K562 (cell line): ENCODE measurements at regions not wholly inside any gene's neighbourhood (a gene's known extent, or its start where the extent isn't known, plus 50 kb on each side); places are given as distances from the start of the nearest gene placed in this dataset.

Experiments used
- ATAC-seq: fragments of 200-7000 bp; cut with Tn5 transposase; 3 replicates; pipeline ENCODE4 v1.9.1; 2020; ENCODE audit warnings: moderate library complexity
- BruUV-seq: library from RNA; stranded (reverse); fragments of 400-500 nt; replicated peaks from 2 replicates; lab custom pipeline; 2021; lab: Mats Ljungman, UMichigan
- CTCF ChIA-PET: fragments of 300-600 bp; formaldehyde crosslinking; extraction: SDS; loops from one replicate; lab custom pipeline; 2021; ENCODE audit warnings: low intra/inter-chr PET ratio; lab: Yijun Ruan, JAX
- POLR2A ChIA-PET: fragments of 300-600, 350-650 bp; sonication (Branson Sonifier 250); formaldehyde crosslinking; extraction: SDS; loops from one replicate; lab custom pipeline; 2021; ENCODE audit warnings: antibody characterized with exemption, inconsistent platforms; lab: Yijun Ruan, JAX
- DNase-seq, 4 experiments: peaks; one replicate each; pipeline versions ENCODE4 v3.0.0 to v3.0.0-alpha.2; 2011 to 2018; ENCODE audit warnings: low spot score in 3 of 4, mixed read lengths in 3 of 4; ENCODE audit errors: extremely low read depth in 1 of 4
- FAIRE-seq: peaks from 2 replicates; lab custom pipeline; 2011; peaks lifted over from hg19 to GRCh38; lab: Jason Lieb, UNC
- H2AFZ ChIP-seq: 2 replicates; pipeline ENCODE4 v1.6.0; 2011; ENCODE audit warnings: low read depth, low read length, control low read depth, inconsistent platforms
- H3K27ac ChIP-seq: fragments of 200-600 bp; 3 replicates; pipeline ENCODE4 v1.8.0; 2011; ENCODE audit warnings: low read depth, mild to moderate bottlenecking, control low read depth, inconsistent platforms, low read length, moderate library complexity, mixed read lengths; ENCODE audit errors: extremely low read depth
- H3K27me3 ChIP-seq, 2 experiments: fragments of 300-600 bp in 1 of 2; 2 replicates in 1 of 2; 3 replicates in 1 of 2; pipeline versions ENCODE4 v1.6.0 to v1.8.0; 2011; ENCODE audit warnings: inconsistent platforms in 2 of 2, low read length in 2 of 2, mild to moderate bottlenecking in 1 of 2, mixed read lengths in 1 of 2, moderate library complexity in 1 of 2; ENCODE audit not compliant: control insufficient read depth in 2 of 2, insufficient read depth in 2 of 2
- H3K36me3 ChIP-seq: fragments of 300-600 bp; 3 replicates; pipeline ENCODE4 v1.8.0; 2011; ENCODE audit warnings: mild to moderate bottlenecking, low read length, inconsistent platforms; ENCODE audit not compliant: control insufficient read depth, insufficient read depth
- H3K4me1 ChIP-seq, 2 experiments: fragments of 200-600 bp in 1 of 2; replicated peaks in 1 of 2; 2 replicates in 1 of 2; 3 replicates in 1 of 2; pipeline versions ENCODE4 v1.5.1 to v1.8.0; 2011; ENCODE audit warnings: inconsistent platforms in 2 of 2, low read length in 2 of 2, mild to moderate bottlenecking in 1 of 2, mixed read lengths in 1 of 2, moderate library complexity in 1 of 2; ENCODE audit not compliant: control insufficient read depth in 2 of 2, insufficient read depth in 2 of 2
- H3K4me2 ChIP-seq: 2 replicates; pipeline ENCODE4 v1.6.1; 2011; ENCODE audit warnings: low read length, control low read depth, inconsistent platforms, mixed read lengths; ENCODE audit not compliant: insufficient read depth
- H3K4me3 ChIP-seq: fragments of 200-600 bp; sonication (generic), shearing (Covaris generic); 2 replicates; pipeline ENCODE4 v1.5.1; 2016; ENCODE audit warnings: control low read depth, inconsistent platforms
- H3K79me2 ChIP-seq: fragments of 200-600 bp; 3 replicates; pipeline ENCODE4 v1.8.0; 2011; ENCODE audit warnings: low read length, inconsistent platforms; ENCODE audit not compliant: control insufficient read depth, insufficient read depth
- H3K9ac ChIP-seq, 2 experiments: 2 replicates each; pipeline versions ENCODE4 v1.6.0 to v1.6.1; 2011; ENCODE audit warnings: low read depth in 2 of 2, low read length in 2 of 2, control low read depth in 1 of 2, inconsistent platforms in 1 of 2, mild to moderate bottlenecking in 1 of 2, mixed read lengths in 1 of 2; ENCODE audit not compliant: insufficient read depth in 1 of 2
- H3K9me1 ChIP-seq: one replicate; pipeline ENCODE4 v1.6.0; 2011; ENCODE audit warnings: inconsistent platforms, mild to moderate bottlenecking, low read length, moderate library complexity; ENCODE audit not compliant: control insufficient read depth, insufficient read depth
- H3K9me3 ChIP-seq: replicated peaks from 2 replicates; pipeline ENCODE4 v1.5.1; 2011; ENCODE audit warnings: low read depth, low read length, inconsistent platforms; ENCODE audit not compliant: control insufficient read depth, insufficient read depth
- H4K20me1 ChIP-seq: replicated peaks from 2 replicates; pipeline ENCODE4 v1.6.1; 2011; ENCODE audit warnings: low read length, inconsistent platforms, mixed read lengths; ENCODE audit not compliant: control insufficient read depth, insufficient read depth
- CEBPG ChIP-seq, 3 experiments: fragments of 200-800 bp in 1 of 3; sonication (Bioruptor generic) in 1 of 3; sonication (generic) in 1 of 3; formaldehyde crosslinking in 1 of 3; IDR thresholded peaks in 2 of 3; conservative IDR thresholded peaks in 1 of 3; 2 replicates each; pipeline versions ENCODE4 v1.6.1 to v1.8.0; 2016 to 2022; ENCODE audit warnings: missing compliant biosample characterization in 2 of 3, missing genetic modification characterization in 2 of 3, mild to moderate bottlenecking in 1 of 3, missing genetic modification reagents in 1 of 3
- EP300 ChIP-seq: IDR thresholded peaks from 2 replicates; pipeline ENCODE4 v1.6.1; 2012; ENCODE audit warnings: low read length, improper control_type of control experiment
- GMEB1 ChIP-seq: fragments of 250-450 bp; sonication (Bioruptor Pico); IDR thresholded peaks from 2 replicates; pipeline ENCODE4 v1.4.0; 2020; ENCODE audit warnings: mild to moderate bottlenecking
- MYC ChIP-seq, 2 experiments: fragments of 250-450 bp in 1 of 2; sonication (Bioruptor Pico) in 1 of 2; IDR thresholded peaks; 2 replicates each; pipeline versions ENCODE4 v1.5.1 to v1.6.1; 2012 to 2021; ENCODE audit warnings: low read depth in 2 of 2, borderline replicate concordance in 1 of 2, improper control_type of control experiment in 1 of 2, low read length in 1 of 2, mild to moderate bottlenecking in 1 of 2, moderate library complexity in 1 of 2
- RB1 ChIP-seq: fragments of 450-650 bp; IDR thresholded peaks from 2 replicates; pipeline ENCODE4 v1.6.1; 2017; ENCODE audit warnings: low read depth, mild to moderate bottlenecking
- TCFL5 ChIP-seq: fragments of 250-450 bp; sonication (Bioruptor Pico); conservative IDR thresholded peaks from 2 replicates; pipeline ENCODE4 v1.6.1; 2021; ENCODE audit warnings: mild to moderate bottlenecking, moderate library complexity, matching md5 sums
- XRCC3 ChIP-seq: fragments of 450-650 bp; IDR thresholded peaks from 2 replicates; pipeline ENCODE4 v1.6.1; 2017; ENCODE audit warnings: mild to moderate bottlenecking, moderate library complexity
- ZBTB8A ChIP-seq: fragments of 450-650 bp; IDR thresholded peaks from 2 replicates; pipeline ENCODE4 v1.6.1; 2018; ENCODE audit warnings: mild to moderate bottlenecking, moderate library complexity; ENCODE audit not compliant: partially characterized antibody
- ZNF133 ChIP-seq: fragments of 250-450 bp; sonication (Bioruptor Pico); IDR thresholded peaks from 2 replicates; pipeline ENCODE4 v1.4.0; 2020; ENCODE audit warnings: mild to moderate bottlenecking
- WGBS: fragments of 100-300 bp; shearing (Covaris generic); methylation state at CpG from one replicate; pipeline ENCODE4 v1.1.6; 2016; ENCODE audit warnings: low coverage, mixed read lengths; ENCODE audit not compliant: insufficient coverage; ENCODE audit errors: missing lambda C conversion rate; 5-methylcytosine and 5-hydroxymethylcytosine counted together
- in situ Hi-C: fragments of 300-500 bp; cut with MboI; formaldehyde crosslinking; loops from 4 replicates; pipeline ENCODE4 v1.15.0; 2018; ENCODE audit warnings: inconsistent platforms, mixed read lengths
- intact Hi-C: fragments of 100-400 bp; cut with micrococcal nuclease; formaldehyde crosslinking; loops from 2 replicates; pipeline ENCODE4 v1.14.2; 2022
- TF ChIP-seq, protein P1 (sequence below): IDR thresholded peaks from 2 replicates; pipeline ENCODE4 v1.6.1; 2016; ENCODE audit warnings: missing genetic modification characterization, missing compliant biosample characterization
- TF ChIP-seq, protein P2 (sequence below): fragments of 450-650 bp; IDR thresholded peaks from 2 replicates; pipeline ENCODE4 v1.6.1; 2017; ENCODE audit warnings: antibody characterized with exemption, mild to moderate bottlenecking
- TF ChIP-seq, protein P3 (sequence below): fragments of 250-450 bp; sonication (Bioruptor Pico); IDR thresholded peaks from 2 replicates; pipeline ENCODE4 v1.8.0; 2022; ENCODE audit warnings: inconsistent platforms

DNA sequence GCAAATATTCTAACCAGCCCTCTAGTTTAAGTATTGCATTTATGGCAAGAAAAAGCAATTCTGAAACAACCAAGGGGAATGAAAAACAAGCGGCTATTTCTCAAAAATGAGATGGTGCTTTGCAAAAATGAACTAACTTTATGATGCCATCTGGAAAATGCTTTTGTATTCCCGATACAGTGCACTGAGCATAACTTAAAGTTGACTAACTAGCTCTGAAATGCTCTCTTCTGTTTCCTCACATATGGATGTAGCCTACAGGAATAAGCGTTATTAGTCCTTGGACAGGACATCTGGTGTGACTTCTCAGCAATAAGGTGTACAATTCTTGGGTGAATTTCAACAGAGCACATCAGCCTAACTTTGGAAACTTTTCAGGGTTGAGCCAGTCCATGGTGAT is 228.2 kb upstream of the DDI1 start:
- ChIA-PET POLR2A (no interaction called here), CTCF (no interaction called here)
- in situ Hi-C loops (no loop called here), intact Hi-C loops (no loop called here)
- no peaks in the 10 kb centered on the region for H3K9me3 ChIP-seq
- no peak for ATAC-seq
- no TSS peak for BruUV-seq
- 0% methylated on average over 3 of the region's 3 CpGs for WGBS
- H3K4me3 ChIP-seq = no peak overlapping the region
- no peaks in the 10 kb centered on the region for H4K20me1 ChIP-seq
- no peak for FAIRE-seq
- no peak for DNase-seq
- H3K79me2 ChIP-seq = no peaks in the 10 kb centered on the region
- no peak overlapping the region for H3K4me2 ChIP-seq
- no peaks in the 10 kb centered on the region for H3K4me1 ChIP-seq
- H3K9ac ChIP-seq = no peak overlapping the region
- H3K27ac ChIP-seq = no peak overlapping the region
- H2AFZ ChIP-seq = no peak overlapping the region
- no peaks in the 10 kb centered on the region for H3K27me3 ChIP-seq
- no peaks in the 10 kb centered on the region for H3K36me3 ChIP-seq
- H3K9me1 ChIP-seq = no peaks in the 10 kb centered on the region
- TF ChIP-seq RB1 (no peak), MYC (IDR thresholded peaks at IDR 0.05; ENCODE audit: low read depth, low read length) (no peak), MYC (CRISPR knock-in tag; IDR thresholded peaks at IDR 0.05; ENCODE audit: borderline replicate concordance, low read depth) (no peak), ZNF133 (no peak), ZBTB8A (no peak), CEBPG (CRISPR knock-in tag; IDR thresholded peaks at IDR 0.05) (no peak), CEBPG (tag; conservative IDR thresholded peaks at IDR 0.05 in 1 of 2, IDR thresholded peaks at IDR 0.05 in 1 of 2) (no peak), GMEB1 (CRISPR knock-in tag) (no peak), EP300 (no peak), TCFL5 (CRISPR knock-in tag) (no peak), XRCC3 (no peak)
- TF ChIP-seq, protein P1, sequence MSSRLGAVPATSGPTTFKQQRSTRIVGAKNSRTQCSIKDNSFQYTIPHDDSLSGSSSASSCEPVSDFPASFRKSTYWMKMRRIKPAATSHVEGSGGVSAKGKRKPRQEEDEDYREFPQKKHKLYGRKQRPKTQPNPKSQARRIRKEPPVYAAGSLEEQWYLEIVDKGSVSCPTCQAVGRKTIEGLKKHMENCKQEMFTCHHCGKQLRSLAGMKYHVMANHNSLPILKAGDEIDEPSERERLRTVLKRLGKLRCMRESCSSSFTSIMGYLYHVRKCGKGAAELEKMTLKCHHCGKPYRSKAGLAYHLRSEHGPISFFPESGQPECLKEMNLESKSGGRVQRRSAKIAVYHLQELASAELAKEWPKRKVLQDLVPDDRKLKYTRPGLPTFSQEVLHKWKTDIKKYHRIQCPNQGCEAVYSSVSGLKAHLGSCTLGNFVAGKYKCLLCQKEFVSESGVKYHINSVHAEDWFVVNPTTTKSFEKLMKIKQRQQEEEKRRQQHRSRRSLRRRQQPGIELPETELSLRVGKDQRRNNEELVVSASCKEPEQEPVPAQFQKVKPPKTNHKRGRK (tag) = no peak
- TF ChIP-seq, protein P2, sequence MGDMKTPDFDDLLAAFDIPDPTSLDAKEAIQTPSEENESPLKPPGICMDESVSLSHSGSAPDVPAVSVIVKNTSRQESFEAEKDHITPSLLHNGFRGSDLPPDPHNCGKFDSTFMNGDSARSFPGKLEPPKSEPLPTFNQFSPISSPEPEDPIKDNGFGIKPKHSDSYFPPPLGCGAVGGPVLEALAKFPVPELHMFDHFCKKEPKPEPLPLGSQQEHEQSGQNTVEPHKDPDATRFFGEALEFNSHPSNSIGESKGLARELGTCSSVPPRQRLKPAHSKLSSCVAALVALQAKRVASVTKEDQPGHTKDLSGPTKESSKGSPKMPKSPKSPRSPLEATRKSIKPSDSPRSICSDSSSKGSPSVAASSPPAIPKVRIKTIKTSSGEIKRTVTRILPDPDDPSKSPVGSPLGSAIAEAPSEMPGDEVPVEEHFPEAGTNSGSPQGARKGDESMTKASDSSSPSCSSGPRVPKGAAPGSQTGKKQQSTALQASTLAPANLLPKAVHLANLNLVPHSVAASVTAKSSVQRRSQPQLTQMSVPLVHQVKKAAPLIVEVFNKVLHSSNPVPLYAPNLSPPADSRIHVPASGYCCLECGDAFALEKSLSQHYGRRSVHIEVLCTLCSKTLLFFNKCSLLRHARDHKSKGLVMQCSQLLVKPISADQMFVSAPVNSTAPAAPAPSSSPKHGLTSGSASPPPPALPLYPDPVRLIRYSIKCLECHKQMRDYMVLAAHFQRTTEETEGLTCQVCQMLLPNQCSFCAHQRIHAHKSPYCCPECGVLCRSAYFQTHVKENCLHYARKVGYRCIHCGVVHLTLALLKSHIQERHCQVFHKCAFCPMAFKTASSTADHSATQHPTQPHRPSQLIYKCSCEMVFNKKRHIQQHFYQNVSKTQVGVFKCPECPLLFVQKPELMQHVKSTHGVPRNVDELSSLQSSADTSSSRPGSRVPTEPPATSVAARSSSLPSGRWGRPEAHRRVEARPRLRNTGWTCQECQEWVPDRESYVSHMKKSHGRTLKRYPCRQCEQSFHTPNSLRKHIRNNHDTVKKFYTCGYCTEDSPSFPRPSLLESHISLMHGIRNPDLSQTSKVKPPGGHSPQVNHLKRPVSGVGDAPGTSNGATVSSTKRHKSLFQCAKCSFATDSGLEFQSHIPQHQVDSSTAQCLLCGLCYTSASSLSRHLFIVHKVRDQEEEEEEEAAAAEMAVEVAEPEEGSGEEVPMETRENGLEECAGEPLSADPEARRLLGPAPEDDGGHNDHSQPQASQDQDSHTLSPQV = no peak
- TF ChIP-seq, protein P3, sequence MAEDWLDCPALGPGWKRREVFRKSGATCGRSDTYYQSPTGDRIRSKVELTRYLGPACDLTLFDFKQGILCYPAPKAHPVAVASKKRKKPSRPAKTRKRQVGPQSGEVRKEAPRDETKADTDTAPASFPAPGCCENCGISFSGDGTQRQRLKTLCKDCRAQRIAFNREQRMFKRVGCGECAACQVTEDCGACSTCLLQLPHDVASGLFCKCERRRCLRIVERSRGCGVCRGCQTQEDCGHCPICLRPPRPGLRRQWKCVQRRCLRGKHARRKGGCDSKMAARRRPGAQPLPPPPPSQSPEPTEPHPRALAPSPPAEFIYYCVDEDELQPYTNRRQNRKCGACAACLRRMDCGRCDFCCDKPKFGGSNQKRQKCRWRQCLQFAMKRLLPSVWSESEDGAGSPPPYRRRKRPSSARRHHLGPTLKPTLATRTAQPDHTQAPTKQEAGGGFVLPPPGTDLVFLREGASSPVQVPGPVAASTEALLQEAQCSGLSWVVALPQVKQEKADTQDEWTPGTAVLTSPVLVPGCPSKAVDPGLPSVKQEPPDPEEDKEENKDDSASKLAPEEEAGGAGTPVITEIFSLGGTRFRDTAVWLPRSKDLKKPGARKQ (CRISPR knock-in tag) = no peak
